ENCODE measurements at regions not wholly inside any gene's neighbourhood (a gene's known extent, or its start where the extent isn't known, plus 50 kb on each side); places are given as distances from the start of the nearest gene placed in this dataset.
A peak's percentile ranks its signal among the peaks of the same experiment; 100 is the strongest.
"Not testable (repeated sequence)": the region's sequence is repeated elsewhere in the genome, so short reads cannot be mapped to it uniquely, and the experiment has no call there.

DNA sequence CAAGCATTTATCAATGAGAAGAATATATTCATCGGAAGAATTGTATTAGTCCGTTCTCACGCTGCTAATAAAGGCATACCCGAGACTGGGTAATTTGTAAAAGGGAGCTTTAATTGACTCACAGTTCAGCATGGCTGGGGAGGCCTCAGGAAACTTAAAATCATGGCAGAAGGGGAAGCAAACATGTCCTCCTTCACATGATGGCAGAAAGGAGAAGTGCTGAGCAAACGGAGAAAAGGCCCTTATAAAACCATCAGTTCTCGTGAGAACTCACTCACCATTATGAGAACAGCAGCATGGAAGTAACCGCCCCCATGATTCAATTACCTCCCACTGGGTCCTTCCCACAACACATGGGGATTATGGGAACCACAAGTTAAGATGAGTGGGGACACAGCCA, 1688.2 kb downstream of the SPATA31A7 start:
- H3K27ac ChIP-seq, result not testable (repeated sequence)

DNA sequence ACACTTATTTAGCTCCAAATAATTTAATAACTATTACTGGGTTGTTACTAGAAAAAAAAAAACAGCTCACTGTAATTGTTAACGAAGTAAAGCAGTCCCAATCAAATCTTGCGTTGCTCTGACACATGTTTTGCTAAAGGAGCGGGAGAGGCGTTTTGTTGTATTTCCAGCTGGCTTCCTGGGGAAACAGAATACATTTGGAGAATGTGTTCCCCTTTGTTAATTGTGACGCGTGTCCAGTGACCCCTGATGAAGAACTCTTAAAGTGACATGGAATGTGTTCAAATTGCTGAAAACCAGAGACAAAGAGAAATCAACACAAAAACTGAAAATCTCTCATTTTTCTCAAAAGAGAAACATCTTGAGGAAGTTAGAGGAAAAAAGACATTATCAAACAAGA, 1690.6 kb downstream of the SPATA31A7 start:
- H3K27ac ChIP-seq, result not testable (repeated sequence)

DNA sequence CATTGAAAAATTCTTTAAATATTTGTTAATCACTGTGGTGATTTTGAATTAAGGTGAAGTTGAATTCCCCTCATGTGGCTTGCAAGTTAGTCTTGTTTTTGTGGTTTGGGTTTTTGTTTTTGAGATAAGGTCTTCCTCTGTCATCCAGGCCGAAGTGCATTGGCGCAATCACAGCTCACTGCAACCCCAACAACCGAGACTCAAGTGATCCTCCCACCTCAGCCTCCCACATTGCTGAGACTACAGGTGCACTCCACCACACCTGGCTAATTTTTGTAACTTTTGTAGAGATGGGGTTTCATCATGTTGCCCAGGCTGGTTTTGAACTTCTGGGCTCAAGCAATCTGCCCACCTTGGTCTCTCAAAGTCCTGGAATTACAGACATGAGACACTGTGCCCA, 1691.1 kb downstream of the SPATA31A7 start:
- H3K27ac ChIP-seq, result not testable (repeated sequence)

DNA sequence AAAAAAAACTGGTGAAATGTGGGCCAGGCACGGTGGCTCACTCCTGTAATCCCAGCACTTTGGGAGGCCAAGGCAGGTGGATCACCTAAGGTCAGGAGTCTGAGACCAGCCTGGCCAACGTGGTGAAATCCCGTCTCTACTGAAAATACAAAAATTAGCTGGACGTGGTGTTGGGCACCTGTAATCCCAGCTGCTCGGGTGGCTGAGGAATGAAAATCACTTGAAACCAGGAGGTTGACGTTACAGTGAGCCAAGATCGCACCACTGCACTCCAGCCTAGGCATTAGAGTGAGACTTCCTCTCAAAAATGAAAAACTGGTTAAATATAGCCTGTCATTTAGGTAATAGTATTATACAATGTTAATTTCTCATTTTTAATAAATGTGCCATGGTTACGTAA, 1692.0 kb downstream of the SPATA31A7 start:
- H3K27ac ChIP-seq, result not testable (repeated sequence)

DNA sequence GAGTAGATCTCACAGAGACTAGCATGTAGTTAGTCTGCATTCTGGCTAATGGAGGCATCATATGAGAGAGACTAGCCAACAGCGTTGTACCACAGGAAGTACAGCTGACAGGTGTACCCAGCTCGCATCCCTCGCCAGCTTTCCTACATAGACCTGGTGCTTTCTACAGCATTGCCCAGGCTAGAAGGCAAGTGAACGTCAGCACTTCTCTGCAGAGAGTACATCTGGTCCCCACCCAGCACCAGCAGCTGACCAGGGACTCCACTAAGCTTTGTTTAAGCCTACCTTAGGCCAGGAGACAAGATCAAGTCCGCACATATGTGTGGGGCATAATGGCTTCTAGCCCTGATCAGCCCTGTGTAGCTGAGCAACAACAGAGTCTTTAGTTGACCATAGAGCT, 1692.9 kb downstream of the SPATA31A7 start:
- H3K27ac ChIP-seq, result not testable (repeated sequence)

DNA sequence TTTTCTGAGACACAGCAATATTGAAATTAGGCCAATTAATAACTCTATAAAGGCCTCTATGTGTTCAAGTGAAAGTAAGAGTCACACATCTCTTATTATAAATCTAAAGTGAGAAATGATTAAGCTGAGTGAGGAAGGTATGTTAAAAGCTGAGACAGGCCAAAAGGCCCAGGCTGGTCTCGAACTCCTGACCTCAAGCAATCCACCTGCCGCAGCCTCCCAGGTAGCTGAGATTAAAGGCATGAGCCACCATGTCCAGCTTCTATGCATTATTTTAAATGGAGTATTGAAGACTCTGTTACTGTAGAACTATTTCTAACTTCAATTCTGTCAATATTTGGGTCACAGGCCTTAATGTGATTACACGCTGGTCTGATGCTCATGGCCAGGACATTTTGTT, 1706.9 kb downstream of the SPATA31A7 start:
- not testable (repeated sequence) for H3K27ac ChIP-seq

DNA sequence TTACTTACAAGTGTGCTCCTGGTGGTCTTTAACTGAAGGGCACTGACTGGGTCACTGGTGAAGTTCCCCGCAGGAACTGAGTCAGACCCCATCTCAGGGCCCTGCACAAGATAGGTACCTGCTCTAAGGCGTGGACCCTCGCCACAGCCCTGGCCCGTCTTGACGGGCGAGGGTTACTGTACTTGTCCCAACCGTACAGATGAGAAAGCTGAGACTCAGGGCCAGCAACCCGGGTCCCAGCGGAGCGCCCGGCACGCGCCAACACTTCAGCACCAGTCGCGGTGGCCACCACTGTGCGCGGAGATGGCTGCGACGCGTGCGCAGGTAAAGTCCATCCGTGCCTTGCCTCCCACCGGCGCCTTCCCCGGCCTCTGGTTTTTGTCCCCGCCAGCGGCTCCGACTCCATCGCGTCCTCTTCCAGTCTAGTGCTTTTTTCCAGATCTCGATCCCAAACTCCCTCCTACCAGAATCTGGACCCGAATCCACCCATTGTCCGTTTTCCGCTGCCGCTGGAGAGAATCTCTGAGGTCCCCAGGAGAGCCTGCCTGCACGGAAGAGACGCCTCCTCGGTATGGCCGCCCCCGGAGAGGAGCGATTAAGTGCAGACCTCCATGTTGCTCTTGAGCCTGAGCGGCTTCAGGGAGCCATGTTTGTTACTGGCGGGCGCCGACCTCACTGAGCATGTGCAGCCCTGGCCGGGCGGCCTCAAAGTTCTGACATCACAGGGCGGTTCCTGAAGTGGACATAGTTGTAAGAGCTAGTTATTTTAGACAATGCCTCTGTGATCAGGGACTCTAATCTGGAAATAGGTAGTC, 1707.8 kb downstream of the SPATA31A7 start:
- H3K27ac ChIP-seq, result peak overlapping the region; percentile 77

DNA sequence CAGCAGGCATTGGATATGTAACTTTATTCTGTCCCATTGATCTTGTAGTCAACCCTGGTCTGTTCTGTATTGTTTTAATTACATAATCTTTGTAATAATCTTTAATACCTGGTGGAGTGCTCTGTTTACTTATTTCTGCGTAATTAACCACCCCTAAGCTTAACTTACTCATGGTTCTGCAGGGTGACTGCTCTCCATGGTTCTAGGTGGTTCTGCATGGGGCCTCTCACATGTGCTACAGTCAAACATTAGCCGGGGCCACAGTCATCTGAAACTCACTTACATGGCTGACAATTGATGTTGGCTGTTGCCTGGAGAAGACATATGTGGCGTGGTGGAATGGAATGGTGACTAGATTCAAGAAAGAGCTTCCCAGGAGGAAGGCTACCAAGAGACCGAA, 1709.8 kb downstream of the SPATA31A7 start:
- H3K27ac ChIP-seq, result not testable (repeated sequence)

DNA sequence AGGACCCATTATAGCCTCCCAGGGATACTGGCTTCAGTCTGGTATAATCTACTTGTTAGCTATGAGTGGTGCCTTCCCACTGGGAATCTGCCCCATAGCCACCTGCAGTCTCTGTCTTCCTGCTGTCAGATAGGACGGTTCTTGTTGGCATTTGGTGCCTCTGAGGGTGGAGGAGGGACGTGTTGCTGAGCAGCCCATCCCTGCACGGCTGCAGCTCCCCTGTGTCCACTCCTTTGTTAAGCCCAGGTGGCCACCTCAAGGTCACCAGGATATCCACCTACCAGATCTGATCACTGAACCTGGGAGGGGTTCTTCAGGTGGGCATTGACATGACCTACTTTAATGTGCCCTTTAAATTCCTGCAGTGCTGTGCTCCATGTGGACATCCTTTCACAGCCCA, 1714.2 kb downstream of the SPATA31A7 start:
- not testable (repeated sequence) for H3K27ac ChIP-seq

DNA sequence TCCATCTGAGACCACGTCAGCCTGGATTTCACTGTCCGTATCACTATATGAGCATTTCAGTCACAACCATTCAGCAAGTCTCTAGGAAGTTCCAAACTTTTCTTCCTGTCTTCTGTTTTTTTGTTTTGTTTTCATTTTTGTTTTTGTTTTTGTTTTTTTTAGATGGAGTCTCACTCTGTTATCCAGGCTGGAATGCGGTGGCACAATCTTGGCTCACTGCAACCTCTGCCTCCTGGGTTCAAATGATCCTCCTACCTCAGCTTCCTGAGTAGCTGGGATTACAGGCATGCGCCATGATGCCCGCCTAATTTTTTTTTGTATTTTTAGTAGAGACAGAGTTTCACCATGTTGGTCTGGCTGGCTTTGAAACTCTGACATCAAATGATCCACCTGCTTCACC, 1715.9 kb downstream of the SPATA31A7 start:
- H3K27ac ChIP-seq, result not testable (repeated sequence)

DNA sequence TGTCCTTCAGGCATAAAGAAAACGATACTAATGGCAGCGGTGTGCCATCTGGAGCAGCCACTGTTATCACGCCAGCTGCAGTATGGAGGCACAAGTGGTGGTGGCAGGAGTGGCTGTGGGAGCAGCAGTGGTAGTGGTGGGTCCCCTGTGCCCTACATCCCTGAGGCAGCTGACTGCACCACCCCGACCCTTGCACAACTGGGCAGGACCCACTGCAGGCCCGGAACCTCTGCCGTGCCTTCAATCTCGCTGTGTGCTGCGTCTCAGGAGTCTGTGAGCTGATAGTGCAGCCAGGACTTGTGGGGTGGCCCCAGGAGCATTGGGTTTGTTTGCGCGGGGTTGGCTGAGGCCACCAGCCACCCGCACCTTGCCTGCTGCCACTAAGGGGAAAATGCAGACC, 1718.0 kb downstream of the SPATA31A7 start:
- H3K27ac ChIP-seq, result not testable (repeated sequence)

DNA sequence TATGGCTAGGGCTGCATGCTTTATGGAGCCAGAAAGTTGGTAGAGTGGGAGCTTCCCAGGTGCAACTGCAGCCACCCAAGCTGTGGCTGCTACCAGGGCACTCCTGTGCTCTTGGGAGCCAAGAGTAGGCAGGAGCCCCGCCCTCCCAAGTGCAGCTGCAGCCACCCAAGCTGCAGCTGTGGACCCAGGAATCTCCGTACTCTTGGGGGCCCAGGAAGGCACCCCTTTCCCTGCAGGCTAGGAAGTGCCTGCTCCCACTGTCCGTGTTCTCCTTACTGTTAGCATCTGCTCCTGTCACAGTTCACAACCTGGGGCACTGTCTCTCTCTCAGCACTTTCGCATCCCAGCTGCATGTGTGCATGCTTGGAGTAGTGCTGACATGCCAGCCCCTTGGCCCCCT, 1718.4 kb downstream of the SPATA31A7 start:
- H3K27ac ChIP-seq, result not testable (repeated sequence)

DNA sequence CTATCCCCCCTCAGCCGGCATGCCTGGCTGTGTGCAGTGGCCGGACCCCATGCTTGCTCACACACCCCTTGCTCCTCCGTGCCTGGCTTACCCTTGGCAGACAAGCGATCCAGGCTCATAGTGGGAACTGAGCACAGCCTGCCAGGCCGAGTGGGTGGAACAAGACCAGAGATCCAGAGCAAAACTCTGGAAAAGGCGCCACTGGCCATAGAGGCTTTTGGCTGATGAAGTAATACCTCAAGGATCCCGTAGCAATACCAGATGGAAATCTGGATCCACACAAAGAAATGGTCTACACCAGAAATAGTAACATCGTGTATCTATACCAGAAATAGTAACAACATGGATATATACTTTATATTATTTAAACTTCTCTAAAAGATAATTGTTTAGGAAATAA, 1719.6 kb downstream of the SPATA31A7 start:
- not testable (repeated sequence) for H3K27ac ChIP-seq

DNA sequence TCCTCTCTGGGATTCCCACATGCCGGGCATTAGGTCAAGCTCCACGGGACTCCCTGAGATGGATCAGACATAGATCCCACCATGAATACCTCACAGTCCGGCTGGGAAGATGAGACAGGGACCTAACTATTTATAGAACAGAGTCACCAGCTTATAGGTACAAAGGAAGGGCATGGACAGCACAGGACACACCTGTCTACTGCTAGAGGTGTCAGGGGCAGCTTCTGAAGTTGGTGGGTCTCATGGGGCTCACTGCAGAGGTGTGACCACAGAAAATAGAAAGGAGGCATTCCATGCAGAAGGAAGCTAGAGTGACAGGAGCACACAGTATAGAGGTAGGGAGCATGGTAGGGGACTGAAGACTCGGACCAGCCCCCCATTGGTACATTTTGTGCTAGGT, 1722.4 kb downstream of the SPATA31A7 start:
- not testable (repeated sequence) for H3K27ac ChIP-seq

DNA sequence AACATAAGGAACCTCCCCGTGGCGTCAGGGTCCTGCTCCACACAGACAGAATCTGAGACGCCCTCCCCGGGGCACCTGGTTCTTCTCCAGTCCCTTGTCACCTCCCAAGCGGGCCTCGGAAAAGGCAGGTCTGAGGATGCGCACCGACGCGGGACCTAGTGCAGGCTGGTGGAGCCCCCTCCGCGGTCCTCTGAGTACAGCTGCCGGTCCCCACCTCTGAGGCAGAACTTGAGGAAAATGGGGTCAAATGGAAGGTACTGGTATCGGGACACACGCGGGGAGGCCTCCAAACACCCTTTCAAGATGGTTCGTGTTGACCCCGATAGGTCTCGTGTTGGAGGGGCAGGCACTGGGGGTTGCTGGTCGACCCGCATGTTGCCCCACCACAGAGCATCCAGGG, 1725.3 kb downstream of the SPATA31A7 start:
- not testable (repeated sequence) for H3K27ac ChIP-seq

DNA sequence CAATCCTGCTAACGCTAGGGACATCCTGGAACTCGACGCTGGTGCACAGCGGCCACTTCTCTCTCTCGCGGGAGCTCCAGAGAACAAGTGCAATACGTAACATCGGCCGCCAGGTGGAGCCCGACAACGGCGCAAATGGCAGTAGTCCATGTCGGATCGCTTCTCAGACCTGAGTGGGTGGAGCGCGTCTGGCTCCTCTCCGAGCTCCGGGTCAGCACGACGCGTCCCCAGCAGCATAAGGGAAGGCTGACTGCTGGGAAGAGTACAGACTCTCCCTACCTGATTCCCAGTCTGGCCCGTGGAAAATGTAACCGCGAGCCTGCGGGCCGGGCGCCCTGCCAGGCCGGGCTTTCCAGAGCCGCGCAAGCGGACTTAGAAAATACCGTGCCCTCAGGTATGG, 1725.8 kb downstream of the SPATA31A7 start:
- not testable (repeated sequence) for H3K27ac ChIP-seq

DNA sequence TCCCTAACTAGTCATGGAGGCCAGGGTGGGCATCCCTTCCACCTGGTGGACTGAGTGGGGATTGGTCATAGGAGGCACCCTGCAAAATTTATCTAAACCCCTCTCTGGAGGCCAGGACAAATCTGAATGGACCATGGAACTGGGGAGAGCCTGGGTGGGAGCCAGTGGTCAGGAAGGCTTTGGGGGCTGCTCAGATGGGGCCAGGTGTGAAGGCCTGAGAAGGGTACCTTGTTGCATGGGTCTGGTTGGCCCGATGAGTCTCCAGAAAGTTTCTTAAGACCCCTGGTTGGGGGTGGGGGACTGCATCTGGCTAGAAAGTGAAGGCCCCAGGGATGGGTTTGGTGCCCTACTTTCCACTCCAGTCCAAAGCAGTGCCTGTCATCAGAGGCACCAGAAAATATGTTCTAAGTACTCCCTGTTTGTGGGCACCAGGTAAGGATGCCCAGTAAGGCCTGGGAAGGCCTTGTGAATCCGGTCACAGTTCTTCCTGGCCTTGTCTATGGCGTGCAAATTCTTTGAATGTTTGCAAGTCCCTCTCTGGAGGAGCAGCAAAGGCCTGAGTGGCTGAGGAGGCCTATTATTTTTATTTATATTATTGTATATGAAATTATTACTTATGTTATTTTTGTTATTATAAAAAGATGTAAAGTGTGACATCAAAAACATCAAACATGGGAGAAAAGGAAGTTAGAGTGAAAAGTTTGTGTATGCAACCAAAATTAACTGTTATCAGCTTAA, 1729.0 kb downstream of the SPATA31A7 start:
- H3K27ac ChIP-seq, result not testable (repeated sequence)

DNA sequence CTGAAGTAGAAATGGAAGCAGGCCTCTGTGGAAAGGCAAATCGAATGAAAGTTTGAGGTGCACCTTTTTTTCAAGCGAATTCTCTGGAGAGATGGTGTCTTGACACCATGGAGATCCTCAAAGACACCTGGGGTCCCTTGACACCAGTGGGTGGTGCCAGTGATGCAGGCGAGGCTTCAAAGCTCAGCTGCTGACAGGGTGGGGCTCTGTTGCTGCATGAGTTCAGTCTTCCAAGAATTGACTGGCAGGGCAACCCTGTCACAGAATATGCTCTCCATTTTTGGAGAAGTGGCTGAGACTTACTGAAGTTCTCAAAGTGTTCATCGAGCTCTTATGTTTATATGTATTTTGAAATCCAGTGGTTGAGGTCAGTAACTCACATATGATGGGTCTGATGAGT, 1741.6 kb downstream of the SPATA31A7 start:
- H3K27ac ChIP-seq, result not testable (repeated sequence)

DNA sequence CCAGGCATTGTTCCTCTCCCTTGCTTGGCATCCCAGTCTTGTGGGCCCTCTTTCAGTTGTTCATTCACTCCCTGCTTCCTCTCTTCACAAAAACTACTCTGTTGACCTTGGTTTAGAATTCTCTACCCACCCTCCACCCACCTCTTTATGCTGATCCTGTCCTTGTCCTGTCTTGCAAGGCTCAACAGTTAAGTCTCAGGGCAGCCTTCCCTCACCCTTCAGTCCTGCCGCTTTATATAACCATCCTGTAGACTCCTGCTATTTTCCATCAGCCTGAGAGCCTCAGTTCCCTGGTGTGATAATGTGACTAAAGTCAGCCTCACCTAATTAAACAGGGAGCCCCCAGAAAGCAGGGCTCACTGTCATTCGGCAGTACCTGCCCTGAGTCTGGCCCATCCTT, 1763.0 kb downstream of the SPATA31A7 start:
- H3K27ac ChIP-seq, result not testable (repeated sequence)

All from C4-2B (cell line).